Suprapubic skin (tissue), 4 donors: ENCODE measurements at regions not wholly inside any gene's neighbourhood (a gene's known extent, or its start where the extent isn't known, plus 50 kb on each side); places are given as distances from the start of the nearest gene placed in this dataset.

Experiments
- DNase-seq, 2 donors: peaks; one replicate each; pipeline ENCODE4 v3.0.0-alpha.2; 2019; ENCODE audit warnings: low spot score in 2 of 2
- H3K27ac ChIP-seq: fragments of 200-600 bp; sonication (generic); one replicate; pipeline ENCODE4 v1.5.1; 2019
- H3K27me3 ChIP-seq: fragments of 200-600 bp; sonication (generic); one replicate; pipeline ENCODE4 v1.5.1; 2019
- H3K36me3 ChIP-seq: fragments of 200-600 bp; sonication (generic); one replicate; pipeline ENCODE4 v1.5.1; 2019
- H3K4me1 ChIP-seq: fragments of 200-600 bp; sonication (generic); one replicate; pipeline ENCODE4 v1.5.1; 2019
- H3K4me3 ChIP-seq: fragments of 200-600 bp; sonication (generic); one replicate; pipeline ENCODE4 v1.5.1; 2019; ENCODE audit warnings: mild to moderate bottlenecking
- H3K9me3 ChIP-seq: fragments of 200-600 bp; sonication (generic); one replicate; pipeline ENCODE4 v1.5.1; 2019
- EP300 ChIP-seq: sonication (generic); formaldehyde crosslinking; IDR thresholded peaks from one replicate; pipeline ENCODE4 v1.6.1; 2017; ENCODE audit warnings: antibody characterized with exemption
- POLR2A ChIP-seq, 2 donors: fragments of 450-650 bp; IDR thresholded peaks; one replicate each; pipeline ENCODE4 v1.6.1; 2017; ENCODE audit warnings: antibody characterized with exemption in 2 of 2, mild to moderate bottlenecking in 2 of 2, moderate library complexity in 2 of 2
- POLR2AphosphoS5 ChIP-seq, 3 donors: sonication (generic); formaldehyde crosslinking; IDR thresholded peaks; one replicate each; pipeline ENCODE4 v1.6.1; 2017; ENCODE audit warnings: antibody characterized with exemption in 3 of 3
- WGBS: methylation state at CpG from one replicate; pipeline ENCODE4 v1.1.5; 2018; 5-methylcytosine and 5-hydroxymethylcytosine counted together
- TF ChIP-seq, protein P1 (sequence below), 2 donors: fragments of 200-600 bp in 1 of 2; fragments of 450-650 bp in 1 of 2; sonication (generic) in 1 of 2; IDR thresholded peaks; one replicate each; pipeline ENCODE4 v1.5.1; 2016 to 2019; ENCODE audit warnings: antibody characterized with exemption in 2 of 2, mild to moderate bottlenecking in 1 of 2, moderate library complexity in 1 of 2

DNA sequence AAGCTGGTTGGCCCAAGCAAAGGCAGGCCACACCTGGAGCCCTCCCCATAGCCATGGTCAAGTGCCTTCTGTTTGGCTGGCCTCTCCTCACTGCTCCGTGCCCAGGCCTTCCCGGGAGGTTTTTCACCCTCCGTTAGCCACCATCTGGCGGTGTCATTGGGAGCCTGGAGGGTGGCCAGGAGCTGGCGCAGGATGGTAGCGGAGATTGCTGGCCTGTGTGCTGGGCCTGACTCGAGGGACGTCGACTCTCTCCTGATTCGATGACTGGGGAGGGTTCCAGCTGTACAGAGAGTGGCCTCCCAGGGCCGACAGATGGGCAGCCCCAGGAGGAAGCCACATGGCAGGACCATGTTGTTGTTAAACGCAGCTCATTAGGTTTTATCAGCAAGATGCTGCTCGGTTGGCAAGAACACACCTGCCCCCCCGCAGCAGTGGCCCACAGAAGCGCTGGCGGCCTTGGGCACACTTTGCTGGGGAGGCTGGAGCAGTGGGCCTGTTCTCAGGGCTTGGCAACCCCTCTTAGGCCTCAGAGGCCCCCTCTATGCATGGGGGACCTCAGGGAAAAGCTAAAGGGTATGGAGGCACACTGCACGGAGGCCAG lies 64.0 kb upstream of the CACUL1 start:
- H3K9me3 ChIP-seq: no peaks in the 10 kb centered on the region
- no peaks in the 10 kb centered on the region for H3K36me3 ChIP-seq
- H3K4me3 ChIP-seq: no peak overlapping the region
- WGBS: 80% methylated on average over 2 of the region's 17 CpGs
- no peak for TF ChIP-seq POLR2AphosphoS5 (IDR thresholded peaks at IDR 0.05)
- TF ChIP-seq POLR2A (IDR thresholded peaks at IDR 0.05): no peak
- TF ChIP-seq, protein P1, sequence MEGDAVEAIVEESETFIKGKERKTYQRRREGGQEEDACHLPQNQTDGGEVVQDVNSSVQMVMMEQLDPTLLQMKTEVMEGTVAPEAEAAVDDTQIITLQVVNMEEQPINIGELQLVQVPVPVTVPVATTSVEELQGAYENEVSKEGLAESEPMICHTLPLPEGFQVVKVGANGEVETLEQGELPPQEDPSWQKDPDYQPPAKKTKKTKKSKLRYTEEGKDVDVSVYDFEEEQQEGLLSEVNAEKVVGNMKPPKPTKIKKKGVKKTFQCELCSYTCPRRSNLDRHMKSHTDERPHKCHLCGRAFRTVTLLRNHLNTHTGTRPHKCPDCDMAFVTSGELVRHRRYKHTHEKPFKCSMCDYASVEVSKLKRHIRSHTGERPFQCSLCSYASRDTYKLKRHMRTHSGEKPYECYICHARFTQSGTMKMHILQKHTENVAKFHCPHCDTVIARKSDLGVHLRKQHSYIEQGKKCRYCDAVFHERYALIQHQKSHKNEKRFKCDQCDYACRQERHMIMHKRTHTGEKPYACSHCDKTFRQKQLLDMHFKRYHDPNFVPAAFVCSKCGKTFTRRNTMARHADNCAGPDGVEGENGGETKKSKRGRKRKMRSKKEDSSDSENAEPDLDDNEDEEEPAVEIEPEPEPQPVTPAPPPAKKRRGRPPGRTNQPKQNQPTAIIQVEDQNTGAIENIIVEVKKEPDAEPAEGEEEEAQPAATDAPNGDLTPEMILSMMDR (IDR thresholded peaks at IDR 0.05): no peak
- no peak for TF ChIP-seq EP300
- no peak overlapping the region for H3K27ac ChIP-seq
- DNase-seq: no peak
- H3K27me3 ChIP-seq: peaks cover 3% of the 10 kb centered on the region
- peaks cover 6% of the 10 kb centered on the region for H3K4me1 ChIP-seq

DNA sequence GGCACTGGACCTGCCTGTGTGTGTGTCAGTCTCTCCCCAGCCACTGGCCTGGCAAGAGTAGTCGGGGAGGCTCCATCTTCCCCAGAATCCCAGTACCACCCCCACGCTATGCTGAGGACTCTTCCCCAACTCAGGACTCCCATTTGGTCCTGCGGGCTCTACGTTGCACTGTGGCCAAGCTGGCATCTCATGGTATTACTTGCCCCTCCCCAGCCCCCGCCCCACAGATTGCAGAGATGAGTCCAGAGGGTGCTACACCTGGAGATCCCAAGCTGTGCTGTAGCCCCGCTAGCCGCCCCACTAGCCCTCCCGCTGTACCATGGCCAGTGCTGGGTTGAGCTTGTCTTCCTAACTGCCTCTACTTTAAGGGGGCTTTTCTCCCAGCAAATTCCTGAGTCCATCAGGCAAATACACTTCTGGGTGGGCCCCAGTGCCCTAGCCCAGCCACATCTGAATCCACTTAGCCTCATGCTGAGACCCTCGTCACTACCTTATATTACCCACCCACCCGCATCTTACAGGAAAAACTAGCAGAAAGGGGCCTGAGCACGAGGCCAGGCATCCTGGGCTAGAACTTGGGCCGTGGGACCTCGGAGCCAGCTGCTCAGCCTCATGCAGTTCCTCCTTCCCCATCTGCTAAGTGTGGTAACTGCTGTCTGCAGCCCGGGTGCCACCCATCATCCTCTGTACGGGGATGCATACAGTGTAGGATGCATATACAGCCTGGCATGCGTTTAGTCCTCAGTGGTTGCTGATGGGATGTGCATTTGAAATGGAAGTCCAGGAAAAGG lies 65.8 kb upstream of the CACUL1 start:
- TF ChIP-seq POLR2AphosphoS5 (IDR thresholded peaks at IDR 0.05) (no peak), EP300 (no peak), POLR2A (IDR thresholded peaks at IDR 0.05) (no peak)
- TF ChIP-seq, protein P1 (IDR thresholded peaks at IDR 0.05): no peak
- H3K9me3 ChIP-seq: no peaks in the 10 kb centered on the region
- H3K4me1 ChIP-seq: peaks cover 6% of the 10 kb centered on the region
- 86% methylated on average over 16 of the region's 16 CpGs for WGBS
- H3K27ac ChIP-seq: no peak overlapping the region
- no peak overlapping the region for H3K4me3 ChIP-seq
- no peaks in the 10 kb centered on the region for H3K36me3 ChIP-seq
- DNase-seq: no peak
- no peaks in the 10 kb centered on the region for H3K27me3 ChIP-seq

DNA sequence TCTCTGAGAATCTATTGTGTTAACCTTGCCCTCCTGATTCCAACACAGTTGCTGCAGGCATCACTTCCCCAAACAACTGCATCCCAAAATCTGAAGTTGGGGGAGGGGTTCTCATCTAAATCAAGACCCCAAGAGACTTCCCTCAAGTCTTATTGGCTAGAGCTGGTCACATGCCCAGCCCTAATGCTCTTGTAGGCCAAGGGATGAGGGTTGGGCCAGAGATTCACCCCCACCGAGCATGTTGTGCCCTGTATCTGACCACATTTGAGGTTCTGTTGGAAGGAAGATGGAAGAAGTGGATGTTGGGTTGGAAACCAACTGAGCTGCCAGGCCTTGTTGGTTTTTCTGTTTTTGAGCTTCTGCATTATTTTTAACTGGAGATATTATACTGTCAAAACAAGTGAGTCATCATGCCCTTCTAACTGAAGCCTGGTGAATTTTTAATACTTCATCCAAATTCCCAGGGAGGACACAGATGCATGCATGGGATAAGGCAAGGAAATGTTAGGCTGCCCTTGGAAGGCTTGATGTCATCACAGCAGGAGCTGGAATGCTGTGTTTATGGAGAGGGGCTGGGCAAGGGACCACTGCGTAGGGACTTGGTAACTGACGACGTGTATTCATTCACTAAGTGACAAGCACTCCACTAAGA lies 68.6 kb upstream of the CACUL1 start:
- H3K9me3 ChIP-seq: no peaks in the 10 kb centered on the region
- H3K4me3 ChIP-seq: no peak overlapping the region
- H3K36me3 ChIP-seq: no peaks in the 10 kb centered on the region
- no peak overlapping the region for H3K27ac ChIP-seq
- 72% methylated on average over 4 of the region's 4 CpGs for WGBS
- DNase-seq: no peak
- no peaks in the 10 kb centered on the region for H3K27me3 ChIP-seq
- TF ChIP-seq EP300 (no peak), POLR2AphosphoS5 (IDR thresholded peaks at IDR 0.05) (no peak)
- TF ChIP-seq, protein P1 (IDR thresholded peaks at IDR 0.05): no peak
- no peaks in the 10 kb centered on the region for H3K4me1 ChIP-seq

DNA sequence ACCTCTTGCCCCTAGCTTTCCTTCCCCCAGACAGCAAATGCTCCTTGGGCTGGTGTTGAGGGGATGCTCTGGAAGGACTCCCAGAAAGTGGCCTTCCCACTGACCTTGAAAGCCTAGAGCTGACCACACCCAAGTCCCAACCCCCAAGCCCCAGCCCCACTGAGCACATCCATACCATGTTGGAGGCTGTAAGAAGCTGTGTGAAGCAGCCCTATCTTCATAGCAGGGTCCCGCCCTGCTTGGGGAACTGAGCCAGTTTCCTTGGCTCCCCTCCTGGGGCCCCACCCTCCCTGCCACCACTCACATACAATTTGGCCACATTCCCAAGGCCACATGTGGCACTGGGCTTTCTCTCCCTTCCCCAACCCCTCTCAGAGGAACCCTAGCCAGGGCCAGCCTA lies 72.3 kb upstream of the CACUL1 start:
- Histone ChIP-seq H3K9me3 (no peaks in the 10 kb centered on the region), H3K27ac (no peak overlapping the region), H3K4me1 (peaks cover 4% of the 10 kb centered on the region), H3K27me3 (no peaks in the 10 kb centered on the region), H3K36me3 (no peaks in the 10 kb centered on the region), H3K4me3 (no peak overlapping the region)
- 25% methylated on average over 1 of the region's 1 CpG for WGBS
- DNase-seq: no peak
- no peak for TF ChIP-seq EP300
- no peak for TF ChIP-seq POLR2AphosphoS5 (IDR thresholded peaks at IDR 0.05)
- TF ChIP-seq, protein P1 (IDR thresholded peaks at IDR 0.05): no peak
- TF ChIP-seq POLR2A (IDR thresholded peaks at IDR 0.05): no peak
